ENCODE measurements at regions not wholly inside any gene's neighbourhood (a gene's known extent, or its start where the extent isn't known, plus 50 kb on each side); places are given as distances from the start of the nearest gene placed in this dataset.

GRCh38 chr6:85006362-85006761, 242.0 kb upstream of the TBX18 start:
- H3K9me3 Mint-ChIP-seq (ENCODE audit: unreplicated experiment), result peaks cover 5% of the 10 kb centered on the region
- H3K27ac ChIP-seq (ENCODE audit: low read depth, low read length), result no peak overlapping the region
- no peak overlapping the region for H3K4me3 ChIP-seq (ENCODE audit: insufficient read depth, low read depth, low read length)
- H3K79me2 ChIP-seq (ENCODE audit: insufficient read depth, low read length), result no peaks in the 10 kb centered on the region
- no peaks in the 10 kb centered on the region for H3K27me3 ChIP-seq (ENCODE audit: insufficient read depth, low read length)
- no peaks in the 10 kb centered on the region for H4K20me1 ChIP-seq (ENCODE audit: insufficient read depth, low read length)
- no peaks in the 10 kb centered on the region for H3K4me1 Mint-ChIP-seq (ENCODE audit: low read depth, unreplicated experiment)
- peaks cover 3% of the 10 kb centered on the region for H3K27me3 Mint-ChIP-seq (ENCODE audit: low read depth, unreplicated experiment)
- FAIRE-seq (no peak), DNase-seq (ENCODE audit: low read depth) (no peak)
- H3K36me3 Mint-ChIP-seq (ENCODE audit: low read depth, unreplicated experiment), result no peaks in the 10 kb centered on the region
- H2AFZ ChIP-seq (ENCODE audit: low read depth, low read length), result no peak overlapping the region
- H3K27ac Mint-ChIP-seq (ENCODE audit: unreplicated experiment), result no peak overlapping the region
- TF ChIP-seq EZH2 (IDR thresholded peaks at IDR 0.05; ENCODE audit: insufficient read depth, low read length) (no peak), CTCF (IDR thresholded peaks at IDR 0.05; ENCODE audit: insufficient read depth, low read depth, low read length) (no peak)
- no peaks in the 10 kb centered on the region for H3K36me3 ChIP-seq (ENCODE audit: insufficient read depth, low read length)
- H3K9ac ChIP-seq (ENCODE audit: low read length), result no peak overlapping the region
- H3K4me1 ChIP-seq (ENCODE audit: insufficient read depth, low read length), result no peaks in the 10 kb centered on the region
- H3K4me2 ChIP-seq (ENCODE audit: low read length), result no peak overlapping the region
- no peak overlapping the region for H3K4me3 Mint-ChIP-seq (ENCODE audit: unreplicated experiment)
- H3K9me3 ChIP-seq (ENCODE audit: insufficient read depth, low read depth, low read length), result no peaks in the 10 kb centered on the region

GRCh38 chr6:85005494-85005893, 241.1 kb upstream of the TBX18 start:
- H3K27ac Mint-ChIP-seq (ENCODE audit: unreplicated experiment), result no peak overlapping the region
- H3K27ac ChIP-seq (ENCODE audit: low read depth, low read length), result no peak overlapping the region

More at GRCh38 chr6:85005494-85005893, 241.1 kb upstream of the TBX18 start:
- H3K4me1 Mint-ChIP-seq (ENCODE audit: low read depth, unreplicated experiment), result no peaks in the 10 kb centered on the region
- Histone ChIP-seq H3K4me2 (ENCODE audit: low read length) (no peak overlapping the region), H3K4me1 (ENCODE audit: insufficient read depth, low read length) (no peaks in the 10 kb centered on the region), H3K9ac (ENCODE audit: low read length) (no peak overlapping the region), H3K36me3 (ENCODE audit: insufficient read depth, low read length) (no peaks in the 10 kb centered on the region), H4K20me1 (ENCODE audit: insufficient read depth, low read length) (no peaks in the 10 kb centered on the region), H3K9me3 (ENCODE audit: insufficient read depth, low read depth, low read length) (no peaks in the 10 kb centered on the region), H3K27me3 (ENCODE audit: insufficient read depth, low read length) (no peaks in the 10 kb centered on the region), H3K79me2 (ENCODE audit: insufficient read depth, low read length) (no peaks in the 10 kb centered on the region), H2AFZ (ENCODE audit: low read depth, low read length) (no peak overlapping the region), H3K4me3 (ENCODE audit: insufficient read depth, low read depth, low read length) (no peak overlapping the region)
- H3K9me3 Mint-ChIP-seq (ENCODE audit: unreplicated experiment), result peaks cover 5% of the 10 kb centered on the region
- no peak for TF ChIP-seq EZH2 (IDR thresholded peaks at IDR 0.05; ENCODE audit: insufficient read depth, low read length)
- TF ChIP-seq CTCF (IDR thresholded peaks at IDR 0.05; ENCODE audit: insufficient read depth, low read depth, low read length), result no peak
- no peaks in the 10 kb centered on the region for H3K36me3 Mint-ChIP-seq (ENCODE audit: low read depth, unreplicated experiment)
- no peak for DNase-seq (ENCODE audit: low read depth)
- no peak overlapping the region for H3K4me3 Mint-ChIP-seq (ENCODE audit: unreplicated experiment)
- H3K27me3 Mint-ChIP-seq (ENCODE audit: low read depth, unreplicated experiment), result peaks cover 3% of the 10 kb centered on the region
- no peak for FAIRE-seq
